ENCODE measurements at regions not wholly inside any gene's neighbourhood (a gene's known extent, or its start where the extent isn't known, plus 50 kb on each side); places are given as distances from the start of the nearest gene placed in this dataset.
"Not testable (repeated sequence)": the region's sequence is repeated elsewhere in the genome, so short reads cannot be mapped to it uniquely, and the experiment has no call there.

- H3K36me3 ChIP-seq (ENCODE audit: control insufficient read depth, insufficient read depth, low read length): no peaks in the 10 kb centered on the region
- no peaks in the 10 kb centered on the region for H3K4me1 ChIP-seq (ENCODE audit: control insufficient read depth, insufficient read depth, low read length)
- no peak overlapping the region for H3K4me3 ChIP-seq (ENCODE audit: low read length)
- no peak overlapping the region for H3K27ac ChIP-seq (ENCODE audit: low read depth, low read length)
- H3K27me3 ChIP-seq (ENCODE audit: control insufficient read depth, insufficient read depth, low read length): no peaks in the 10 kb centered on the region
- no peak overlapping the region for H3K9ac ChIP-seq (ENCODE audit: low read length)
Observed at GRCh38 chr7:29639386-29639785, 75.8 kb downstream of the PRR15 start.

- no peak overlapping the region for H3K9ac ChIP-seq (ENCODE audit: low read length)
- no peak overlapping the region for H3K4me3 ChIP-seq (ENCODE audit: low read length)
- H3K27me3 ChIP-seq (ENCODE audit: control insufficient read depth, insufficient read depth, low read length): no peaks in the 10 kb centered on the region
- H3K27ac ChIP-seq (ENCODE audit: low read depth, low read length): no peak overlapping the region
- H3K4me1 ChIP-seq (ENCODE audit: control insufficient read depth, insufficient read depth, low read length): no peaks in the 10 kb centered on the region
- H3K36me3 ChIP-seq (ENCODE audit: control insufficient read depth, insufficient read depth, low read length): no peaks in the 10 kb centered on the region
Observed at GRCh38 chr7:29639886-29640595, 76.4 kb downstream of the PRR15 start.

GRCh38 chr7:29641651-29642050 is 78.0 kb downstream of the PRR15 start:
- no peaks in the 10 kb centered on the region for H3K4me1 ChIP-seq (ENCODE audit: control insufficient read depth, insufficient read depth, low read length)
- H3K4me3 ChIP-seq (ENCODE audit: low read length): no peak overlapping the region
- no peaks in the 10 kb centered on the region for H3K36me3 ChIP-seq (ENCODE audit: control insufficient read depth, insufficient read depth, low read length)
- H3K27me3 ChIP-seq (ENCODE audit: control insufficient read depth, insufficient read depth, low read length): no peaks in the 10 kb centered on the region
- H3K27ac ChIP-seq (ENCODE audit: low read depth, low read length): no peak overlapping the region
- no peak overlapping the region for H3K9ac ChIP-seq (ENCODE audit: low read length)

GRCh38 chr7:29642494-29643155 is 79.0 kb downstream of the PRR15 start:
- H3K9ac ChIP-seq (ENCODE audit: low read length): no peak overlapping the region
- no peaks in the 10 kb centered on the region for H3K27me3 ChIP-seq (ENCODE audit: control insufficient read depth, insufficient read depth, low read length)
- no peak overlapping the region for H3K27ac ChIP-seq (ENCODE audit: low read depth, low read length)
- H3K4me3 ChIP-seq (ENCODE audit: low read length): no peak overlapping the region
- no peaks in the 10 kb centered on the region for H3K4me1 ChIP-seq (ENCODE audit: control insufficient read depth, insufficient read depth, low read length)
- no peaks in the 10 kb centered on the region for H3K36me3 ChIP-seq (ENCODE audit: control insufficient read depth, insufficient read depth, low read length)

- not testable (repeated sequence) for H3K9ac ChIP-seq (ENCODE audit: low read length); H3K4me1 ChIP-seq (ENCODE audit: control insufficient read depth, insufficient read depth, low read length); H3K36me3 ChIP-seq (ENCODE audit: control insufficient read depth, insufficient read depth, low read length); H3K4me3 ChIP-seq (ENCODE audit: low read length); H3K27ac ChIP-seq (ENCODE audit: low read depth, low read length); H3K27me3 ChIP-seq (ENCODE audit: control insufficient read depth, insufficient read depth, low read length)
Observed at GRCh38 chr7:29646116-29646515, 82.5 kb downstream of the PRR15 start.

- no peak overlapping the region for H3K4me3 ChIP-seq (ENCODE audit: low read length)
- H3K36me3 ChIP-seq (ENCODE audit: control insufficient read depth, insufficient read depth, low read length): no peaks in the 10 kb centered on the region
- H3K27ac ChIP-seq (ENCODE audit: low read depth, low read length): no peak overlapping the region
- H3K27me3 ChIP-seq (ENCODE audit: control insufficient read depth, insufficient read depth, low read length): no peaks in the 10 kb centered on the region
- no peak overlapping the region for H3K9ac ChIP-seq (ENCODE audit: low read length)
- H3K4me1 ChIP-seq (ENCODE audit: control insufficient read depth, insufficient read depth, low read length): no peaks in the 10 kb centered on the region
Observed at GRCh38 chr7:29647020-29647654, 83.5 kb downstream of the PRR15 start.

- not testable (repeated sequence) for H3K27me3 ChIP-seq (ENCODE audit: control insufficient read depth, insufficient read depth, low read length); H3K9ac ChIP-seq (ENCODE audit: low read length); H3K4me3 ChIP-seq (ENCODE audit: low read length); H3K4me1 ChIP-seq (ENCODE audit: control insufficient read depth, insufficient read depth, low read length); H3K36me3 ChIP-seq (ENCODE audit: control insufficient read depth, insufficient read depth, low read length); H3K27ac ChIP-seq (ENCODE audit: low read depth, low read length)
Observed at GRCh38 chr7:29647691-29648210, 84.1 kb downstream of the PRR15 start.

- Histone ChIP-seq H3K27me3 (ENCODE audit: control insufficient read depth, insufficient read depth, low read length) (no peaks in the 10 kb centered on the region), H3K9ac (ENCODE audit: low read length) (no peak overlapping the region), H3K27ac (ENCODE audit: low read depth, low read length) (no peak overlapping the region), H3K4me3 (ENCODE audit: low read length) (no peak overlapping the region), H3K4me1 (ENCODE audit: control insufficient read depth, insufficient read depth, low read length) (no peaks in the 10 kb centered on the region), H3K36me3 (ENCODE audit: control insufficient read depth, insufficient read depth, low read length) (no peaks in the 10 kb centered on the region)
Observed at GRCh38 chr7:29649028-29649716, 85.5 kb downstream of the PRR15 start.

GRCh38 chr7:29649876-29650275 is 86.2 kb downstream of the PRR15 start:
- Histone ChIP-seq H3K27me3 (ENCODE audit: control insufficient read depth, insufficient read depth, low read length) (no peaks in the 10 kb centered on the region), H3K4me3 (ENCODE audit: low read length) (no peak overlapping the region), H3K27ac (ENCODE audit: low read depth, low read length) (no peak overlapping the region), H3K4me1 (ENCODE audit: control insufficient read depth, insufficient read depth, low read length) (no peaks in the 10 kb centered on the region), H3K36me3 (ENCODE audit: control insufficient read depth, insufficient read depth, low read length) (no peaks in the 10 kb centered on the region), H3K9ac (ENCODE audit: low read length) (no peak overlapping the region)

GRCh38 chr7:29651477-29651876 is 87.8 kb downstream of the PRR15 start:
- no peak overlapping the region for H3K9ac ChIP-seq (ENCODE audit: low read length)
- H3K27me3 ChIP-seq (ENCODE audit: control insufficient read depth, insufficient read depth, low read length): no peaks in the 10 kb centered on the region
- no peaks in the 10 kb centered on the region for H3K36me3 ChIP-seq (ENCODE audit: control insufficient read depth, insufficient read depth, low read length)
- H3K4me3 ChIP-seq (ENCODE audit: low read length): no peak overlapping the region
- no peaks in the 10 kb centered on the region for H3K4me1 ChIP-seq (ENCODE audit: control insufficient read depth, insufficient read depth, low read length)
- H3K27ac ChIP-seq (ENCODE audit: low read depth, low read length): no peak overlapping the region

- H3K27ac ChIP-seq (ENCODE audit: low read depth, low read length): no peak overlapping the region
- H3K4me3 ChIP-seq (ENCODE audit: low read length): no peak overlapping the region
- no peaks in the 10 kb centered on the region for H3K27me3 ChIP-seq (ENCODE audit: control insufficient read depth, insufficient read depth, low read length)
- no peak overlapping the region for H3K9ac ChIP-seq (ENCODE audit: low read length)
- no peaks in the 10 kb centered on the region for H3K36me3 ChIP-seq (ENCODE audit: control insufficient read depth, insufficient read depth, low read length)
- no peaks in the 10 kb centered on the region for H3K4me1 ChIP-seq (ENCODE audit: control insufficient read depth, insufficient read depth, low read length)
Observed at GRCh38 chr7:29652556-29652955, 88.9 kb downstream of the PRR15 start.

GRCh38 chr7:29654340-29654739 is 90.7 kb downstream of the PRR15 start:
- H3K4me3 ChIP-seq (ENCODE audit: low read length); H3K36me3 ChIP-seq (ENCODE audit: control insufficient read depth, insufficient read depth, low read length); H3K27ac ChIP-seq (ENCODE audit: low read depth, low read length); H3K4me1 ChIP-seq (ENCODE audit: control insufficient read depth, insufficient read depth, low read length); H3K27me3 ChIP-seq (ENCODE audit: control insufficient read depth, insufficient read depth, low read length); H3K9ac ChIP-seq (ENCODE audit: low read length): not testable (repeated sequence)
